ENCODE measurements at regions not wholly inside any gene's neighbourhood (a gene's known extent, or its start where the extent isn't known, plus 50 kb on each side); places are given as distances from the start of the nearest gene placed in this dataset.
A peak's percentile ranks its signal among the peaks of the same experiment; 100 is the strongest.

- DNase-seq (ENCODE audit: low spot score in 2 of 2): peak in 1 of 2 donors; percentile 1
Measured at GRCh38 chr16:50862818-50863643, 121.1 kb downstream of the CYLD start.

GRCh38 chr16:50861970-50862411 is 120.1 kb downstream of the CYLD start:
- Histone ChIP-seq H3K27me3 (no peaks in the 10 kb centered on the region), H3K4me3 (no peak overlapping the region), H3K27ac (peak overlapping the region in 2 of 4 donors; percentile 68 to 84), H3K4me1 (peaks cover 0 to 12% (median 3%) of the 10 kb centered on the region in 4 donors), H3K9me3 (peaks cover 0 to 1% (median 0%) of the 10 kb centered on the region in 4 donors), H3K36me3 (no peaks in the 10 kb centered on the region)
- 23 to 29% methylated on average over 4 of the region's 4 CpGs for WGBS, 2 donors
- DNase-seq (ENCODE audit: low spot score in 2 of 2): no peak
- TF ChIP-seq CTCF (IDR thresholded peaks at IDR 0.05): no peak
- no peak for TF ChIP-seq EP300 (IDR thresholded peaks at IDR 0.05)

More at GRCh38 chr16:50862818-50863643, 121.1 kb downstream of the CYLD start:
- WGBS, 2 donors: 83 to 88% methylated on average over 25 of the region's 25 CpGs
- peak overlapping the region in 2 of 4 donors; percentile 68 to 84 for H3K27ac ChIP-seq
- no peaks in the 10 kb centered on the region for H3K36me3 ChIP-seq
- no peak for TF ChIP-seq EP300 (IDR thresholded peaks at IDR 0.05)
- TF ChIP-seq POLR2A (IDR thresholded peaks at IDR 0.05): no peak
- no peak for TF ChIP-seq CTCF (IDR thresholded peaks at IDR 0.05)
- peaks cover 0 to 12% (median 3%) of the 10 kb centered on the region in 4 donors for H3K4me1 ChIP-seq
- no peaks in the 10 kb centered on the region for H3K9me3 ChIP-seq
- no peaks in the 10 kb centered on the region for H3K27me3 ChIP-seq
- H3K4me3 ChIP-seq: no peak overlapping the region

GRCh38 chr16:50861451-50861850 is 119.6 kb downstream of the CYLD start:
- Histone ChIP-seq H3K36me3 (no peaks in the 10 kb centered on the region), H3K4me1 (peaks cover 0 to 12% (median 3%) of the 10 kb centered on the region in 4 donors), H3K27me3 (no peaks in the 10 kb centered on the region), H3K27ac (peak overlapping the region in 2 of 4 donors; percentile 38 to 68), H3K9me3 (peaks cover 0 to 7% (median 0%) of the 10 kb centered on the region in 4 donors), H3K4me3 (no peak overlapping the region)
- no peak for DNase-seq (ENCODE audit: low spot score in 2 of 2)
- 77 to 80% methylated on average over 4 of the region's 4 CpGs for WGBS, 2 donors
- TF ChIP-seq CTCF (IDR thresholded peaks at IDR 0.05): no peak
- TF ChIP-seq EP300 (IDR thresholded peaks at IDR 0.05): no peak
- TF ChIP-seq POLR2A (IDR thresholded peaks at IDR 0.05): no peak

- no peaks in the 10 kb centered on the region for H3K27me3 ChIP-seq
- peaks cover 0 to 15% (median 0%) of the 10 kb centered on the region in 4 donors for H3K9me3 ChIP-seq
- 81 to 84% methylated on average over 12 of the region's 12 CpGs for WGBS, 2 donors
- H3K4me1 ChIP-seq: peaks cover 0 to 12% (median 3%) of the 10 kb centered on the region in 4 donors
- H3K4me3 ChIP-seq: no peak overlapping the region
- DNase-seq (ENCODE audit: low spot score in 2 of 2): no peak
- H3K27ac ChIP-seq: no peak overlapping the region
- TF ChIP-seq POLR2A (IDR thresholded peaks at IDR 0.05) (no peak), CTCF (IDR thresholded peaks at IDR 0.05) (no peak), EP300 (IDR thresholded peaks at IDR 0.05) (no peak)
- H3K36me3 ChIP-seq: no peaks in the 10 kb centered on the region
Measured at GRCh38 chr16:50859628-50860360, 117.9 kb downstream of the CYLD start.

Measured in tibial nerve (tissue), 4 donors.